Lower leg skin (tissue), 4 donors: ENCODE measurements at regions not wholly inside any gene's neighbourhood (a gene's known extent, or its start where the extent isn't known, plus 50 kb on each side); places are given as distances from the start of the nearest gene placed in this dataset.

ENCODE experiments used
- DNase-seq, 2 donors: peaks; one replicate each; pipeline ENCODE4 v3.0.0-alpha.2; 2019; ENCODE audit warnings: low spot score in 2 of 2
- H3K4me3 ChIP-seq: fragments of 200-600 bp; sonication (generic); 2 replicates; pipeline ENCODE4 v1.5.1; 2017; ENCODE audit warnings: mild to moderate bottlenecking, low read depth; ENCODE audit not compliant: poor library complexity, severe bottlenecking
- POLR2A ChIP-seq, 2 donors: fragments of 450-650 bp; IDR thresholded peaks; one replicate each; pipeline ENCODE4 v1.6.1; 2016 to 2017; ENCODE audit warnings: antibody characterized with exemption in 2 of 2, mild to moderate bottlenecking in 1 of 2, moderate library complexity in 1 of 2
- WGBS, 2 donors: methylation state at CpG; one replicate each; pipeline ENCODE4 v1.1.5; 2018; 5-methylcytosine and 5-hydroxymethylcytosine counted together
- intact Hi-C: fragments of 100-400 bp; cut with DNase I; formaldehyde crosslinking; loops from one replicate; pipeline ENCODE4 v1.15.0; 2023; ENCODE audit warnings: low total_unique reads
- TF ChIP-seq, protein P1 (sequence below), 3 donors: fragments of 450-650 bp; IDR thresholded peaks; one replicate each; pipeline ENCODE4 v1.5.1; 2016; ENCODE audit warnings: antibody characterized with exemption in 3 of 3, mild to moderate bottlenecking in 3 of 3, moderate library complexity in 2 of 3

DNA sequence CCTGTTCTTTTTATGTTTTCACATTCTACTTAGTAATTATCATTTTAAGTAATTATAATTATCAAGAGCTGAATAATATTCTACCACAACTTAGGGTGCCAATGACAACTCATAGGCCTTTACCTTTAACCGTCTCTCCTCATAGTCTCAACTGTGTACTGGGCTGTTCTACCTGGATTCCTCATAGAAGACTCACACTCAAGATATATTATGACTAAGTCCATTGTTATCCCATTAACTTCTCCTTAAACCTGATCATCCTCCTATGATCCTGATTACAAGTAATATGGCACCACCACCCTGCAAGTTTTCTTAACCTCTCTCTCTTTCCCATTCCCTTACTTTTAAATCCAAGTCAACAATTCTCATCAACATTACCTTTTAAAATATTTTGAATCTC, 285.9 kb upstream of the VEPH1 start:
- intact Hi-C loops: no loop called here
- TF ChIP-seq, protein P1, sequence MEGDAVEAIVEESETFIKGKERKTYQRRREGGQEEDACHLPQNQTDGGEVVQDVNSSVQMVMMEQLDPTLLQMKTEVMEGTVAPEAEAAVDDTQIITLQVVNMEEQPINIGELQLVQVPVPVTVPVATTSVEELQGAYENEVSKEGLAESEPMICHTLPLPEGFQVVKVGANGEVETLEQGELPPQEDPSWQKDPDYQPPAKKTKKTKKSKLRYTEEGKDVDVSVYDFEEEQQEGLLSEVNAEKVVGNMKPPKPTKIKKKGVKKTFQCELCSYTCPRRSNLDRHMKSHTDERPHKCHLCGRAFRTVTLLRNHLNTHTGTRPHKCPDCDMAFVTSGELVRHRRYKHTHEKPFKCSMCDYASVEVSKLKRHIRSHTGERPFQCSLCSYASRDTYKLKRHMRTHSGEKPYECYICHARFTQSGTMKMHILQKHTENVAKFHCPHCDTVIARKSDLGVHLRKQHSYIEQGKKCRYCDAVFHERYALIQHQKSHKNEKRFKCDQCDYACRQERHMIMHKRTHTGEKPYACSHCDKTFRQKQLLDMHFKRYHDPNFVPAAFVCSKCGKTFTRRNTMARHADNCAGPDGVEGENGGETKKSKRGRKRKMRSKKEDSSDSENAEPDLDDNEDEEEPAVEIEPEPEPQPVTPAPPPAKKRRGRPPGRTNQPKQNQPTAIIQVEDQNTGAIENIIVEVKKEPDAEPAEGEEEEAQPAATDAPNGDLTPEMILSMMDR (IDR thresholded peaks at IDR 0.05): no peak
- no peak for TF ChIP-seq POLR2A (IDR thresholded peaks at IDR 0.05)
- 91 to 95% methylated on average over 1 of the region's 1 CpG for WGBS, 2 donors
- DNase-seq: no peak
- H3K4me3 ChIP-seq: no peak overlapping the region

DNA sequence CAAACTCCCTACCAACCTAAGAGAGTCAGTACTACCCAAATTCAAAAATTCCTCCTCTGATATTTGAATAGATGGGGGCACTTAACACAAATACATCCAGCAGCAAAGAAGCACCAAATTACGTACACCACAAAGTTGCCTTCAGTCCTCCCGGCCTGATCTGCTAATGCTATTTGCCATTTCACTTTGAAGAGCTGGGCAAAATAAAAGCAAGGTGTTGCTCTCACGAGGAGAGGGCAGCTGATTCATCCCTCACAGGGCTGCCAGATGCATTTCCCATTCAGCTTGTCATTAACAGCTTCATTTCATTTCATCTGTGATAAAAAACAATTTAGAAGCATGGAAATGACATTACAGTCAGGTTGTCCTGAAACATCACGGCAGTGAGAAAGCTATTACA, 283.4 kb upstream of the VEPH1 start:
- intact Hi-C loops: loop anchor here (2.0 kb wide), 1 partner anchor 42 kb away; no protein-coding TSS in a partner anchor
- no peak for DNase-seq
- TF ChIP-seq, protein P1 (IDR thresholded peaks at IDR 0.05): no peak
- TF ChIP-seq POLR2A (IDR thresholded peaks at IDR 0.05): no peak
- H3K4me3 ChIP-seq: no peak overlapping the region
- 55 to 61% methylated on average over 4 of the region's 4 CpGs for WGBS, 2 donors

DNA sequence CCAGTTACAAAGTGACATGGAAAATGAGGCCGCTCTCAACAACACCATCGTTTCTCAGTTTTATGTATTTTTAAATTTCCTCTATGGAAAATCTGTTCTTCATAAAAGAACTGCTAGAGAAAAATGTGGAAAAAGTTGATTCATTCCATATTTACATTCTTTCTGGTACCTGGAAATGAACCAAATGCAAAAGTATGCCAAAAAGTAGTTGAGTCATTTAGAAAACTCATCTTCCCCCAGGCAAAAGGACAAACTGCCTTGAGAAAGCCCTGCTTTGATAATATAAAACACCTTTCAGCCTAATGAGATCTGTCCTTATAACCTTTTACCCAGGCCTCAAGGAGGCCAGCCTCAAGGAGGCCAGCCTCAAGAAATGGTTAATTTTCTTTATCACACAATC, 283.0 kb upstream of the VEPH1 start:
- TF ChIP-seq POLR2A (IDR thresholded peaks at IDR 0.05): no peak
- TF ChIP-seq, protein P1 (IDR thresholded peaks at IDR 0.05): no peak
- no peak for DNase-seq
- intact Hi-C loops: loop anchor here (2.0 kb wide), 1 partner anchor 43 kb away; no protein-coding TSS in a partner anchor
- H3K4me3 ChIP-seq: no peak overlapping the region
- WGBS, 2 donors: 33 to 37% methylated on average over 2 of the region's 2 CpGs

DNA sequence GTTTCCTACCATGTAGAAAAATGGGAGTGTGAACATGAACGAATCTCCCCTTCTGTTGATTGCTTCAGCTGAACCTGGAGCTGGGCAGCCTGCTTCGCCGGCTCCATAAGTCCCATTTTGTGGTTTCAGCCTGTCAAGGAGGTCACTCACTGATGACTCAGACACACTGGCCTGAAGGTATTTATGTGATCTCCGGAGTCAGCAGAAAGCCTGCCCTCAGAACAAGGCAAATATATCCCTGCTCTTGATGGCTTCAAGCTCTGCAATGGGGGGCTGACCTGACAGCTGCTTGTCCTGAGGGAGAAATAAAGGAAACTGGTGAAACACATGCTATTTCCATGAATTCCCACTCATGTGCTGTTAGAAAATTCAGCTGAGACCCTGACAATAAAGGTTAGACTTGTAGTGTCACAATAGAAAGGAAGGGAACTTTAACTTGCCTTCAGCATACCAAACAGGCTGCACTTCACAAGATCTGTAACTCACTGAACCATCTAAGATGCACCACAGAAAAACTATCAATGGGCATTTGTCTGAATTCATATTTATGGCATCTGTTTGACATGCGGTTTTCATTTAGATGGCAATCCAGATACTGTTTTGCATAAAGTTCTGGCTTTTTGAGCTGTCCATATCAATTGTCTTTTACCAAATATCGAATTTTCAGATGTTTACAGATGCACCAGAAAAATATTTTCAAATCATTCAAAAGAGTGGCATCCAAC, 282.0 kb upstream of the VEPH1 start:
- DNase-seq: peak in 1 of 2 donors; percentile 14
- no peak overlapping the region for H3K4me3 ChIP-seq
- intact Hi-C loops: no loop called here
- TF ChIP-seq POLR2A (IDR thresholded peaks at IDR 0.05): no peak
- TF ChIP-seq, protein P1 (IDR thresholded peaks at IDR 0.05): no peak
- 29 to 31% methylated on average over 6 of the region's 6 CpGs for WGBS, 2 donors

DNA sequence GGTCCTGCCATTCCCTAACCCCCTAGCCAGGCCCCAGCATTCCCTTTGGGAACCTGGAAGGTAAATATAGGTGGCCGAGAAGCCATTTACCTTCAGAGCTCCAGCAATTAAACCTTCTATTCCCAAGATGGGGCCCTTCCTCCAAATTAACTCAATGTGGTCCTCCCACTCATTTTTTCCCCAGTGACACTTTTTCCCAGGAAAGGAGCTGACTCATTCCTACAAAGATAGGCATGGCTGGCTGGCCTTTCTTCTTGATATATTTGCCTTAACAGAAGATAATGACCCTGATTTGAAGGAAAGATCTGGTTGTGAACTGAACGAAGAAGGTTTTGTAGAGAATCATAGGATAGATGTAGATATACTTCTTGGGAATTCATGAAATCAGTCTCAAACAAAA, 279.0 kb upstream of the VEPH1 start:
- no peak for DNase-seq
- 74 to 91% methylated on average over 2 of the region's 2 CpGs for WGBS, 2 donors
- intact Hi-C loops: no loop called here
- TF ChIP-seq, protein P1 (IDR thresholded peaks at IDR 0.05): no peak
- no peak for TF ChIP-seq POLR2A (IDR thresholded peaks at IDR 0.05)
- H3K4me3 ChIP-seq: no peak overlapping the region

DNA sequence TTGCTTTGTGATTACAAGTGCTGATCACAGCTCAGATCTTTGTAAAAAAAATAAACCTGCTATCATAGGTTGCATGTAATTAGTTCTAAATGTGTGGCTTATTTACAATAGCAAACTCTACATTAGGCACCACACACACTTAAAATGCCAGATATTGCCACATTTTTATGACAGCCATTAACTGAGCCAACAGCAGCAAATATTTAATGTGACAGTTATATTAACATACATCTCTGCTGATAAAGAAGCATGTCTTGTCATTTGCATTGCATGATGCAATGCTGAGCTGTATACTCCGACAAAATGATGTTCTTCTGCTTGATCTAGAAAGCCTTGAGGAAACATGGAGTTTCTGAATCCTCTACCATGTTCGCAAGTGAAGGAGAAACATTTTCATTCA, 273.6 kb upstream of the VEPH1 start:
- TF ChIP-seq, protein P1 (IDR thresholded peaks at IDR 0.05): no peak
- TF ChIP-seq POLR2A (IDR thresholded peaks at IDR 0.05): no peak
- intact Hi-C loops: no loop called here
- 93 to 96% methylated on average over 2 of the region's 2 CpGs for WGBS, 2 donors
- DNase-seq: no peak
- no peak overlapping the region for H3K4me3 ChIP-seq
